ENCODE measurements at regions not wholly inside any gene's neighbourhood (a gene's known extent, or its start where the extent isn't known, plus 50 kb on each side); places are given as distances from the start of the nearest gene placed in this dataset.

DNA sequence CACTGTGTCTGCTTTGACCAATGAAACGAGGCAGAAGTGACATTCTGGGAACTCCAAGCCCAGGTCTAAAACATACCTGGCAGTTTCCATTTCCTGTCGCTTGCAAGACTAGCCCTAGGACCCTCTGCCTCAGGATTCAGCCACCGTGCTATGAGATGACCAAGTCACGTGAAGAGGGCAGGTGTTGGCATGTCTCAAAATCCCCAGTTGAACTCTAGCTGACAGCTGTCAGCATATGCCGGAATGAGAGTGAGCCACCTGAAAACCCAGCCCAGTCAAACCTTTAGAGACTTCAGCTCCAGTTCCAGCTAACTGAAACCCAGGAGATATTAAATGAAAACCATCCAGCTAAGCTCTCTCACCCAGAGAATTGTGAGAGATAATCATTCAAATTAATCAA is 89.9 kb upstream of the PPP1R3A start:
- Histone ChIP-seq H3K4me3 (no peak overlapping the region), H3K27me3 (ENCODE audit: low read depth) (no peaks in the 10 kb centered on the region), H3K36me3 (no peaks in the 10 kb centered on the region), H3K27ac (replicated peaks) (no peak overlapping the region), H3K4me1 (no peaks in the 10 kb centered on the region), H3K9me3 (replicated peaks) (no peaks in the 10 kb centered on the region)
- intact Hi-C loops (cut with micrococcal nuclease), result no loop called here
- TF ChIP-seq CTCF (IDR thresholded peaks at IDR 0.05; ENCODE audit: borderline replicate concordance), result no peak
- DNase-seq, result no peak

GRCh38 chr7:114007386-114007785 is 88.6 kb upstream of the PPP1R3A start:
- DNase-seq, result no peak
- Histone ChIP-seq H3K36me3 (no peaks in the 10 kb centered on the region), H3K4me3 (no peak overlapping the region), H3K27ac (replicated peaks) (no peak overlapping the region), H3K9me3 (replicated peaks) (peaks cover 4% of the 10 kb centered on the region), H3K27me3 (ENCODE audit: low read depth) (no peaks in the 10 kb centered on the region), H3K4me1 (no peaks in the 10 kb centered on the region)
- TF ChIP-seq CTCF (IDR thresholded peaks at IDR 0.05; ENCODE audit: borderline replicate concordance), result no peak
- intact Hi-C loops (cut with micrococcal nuclease), result no loop called here

GRCh38 chr7:113998934-113999333 is 80.1 kb upstream of the PPP1R3A start:
- Histone ChIP-seq H3K36me3 (no peaks in the 10 kb centered on the region), H3K9me3 (replicated peaks) (peaks cover 26% of the 10 kb centered on the region), H3K4me3 (no peak overlapping the region), H3K27ac (replicated peaks) (no peak overlapping the region), H3K4me1 (no peaks in the 10 kb centered on the region), H3K27me3 (ENCODE audit: low read depth) (no peaks in the 10 kb centered on the region)
- DNase-seq, result no peak
- intact Hi-C loops (cut with micrococcal nuclease), result no loop called here
- TF ChIP-seq CTCF (IDR thresholded peaks at IDR 0.05; ENCODE audit: borderline replicate concordance), result no peak

DNA sequence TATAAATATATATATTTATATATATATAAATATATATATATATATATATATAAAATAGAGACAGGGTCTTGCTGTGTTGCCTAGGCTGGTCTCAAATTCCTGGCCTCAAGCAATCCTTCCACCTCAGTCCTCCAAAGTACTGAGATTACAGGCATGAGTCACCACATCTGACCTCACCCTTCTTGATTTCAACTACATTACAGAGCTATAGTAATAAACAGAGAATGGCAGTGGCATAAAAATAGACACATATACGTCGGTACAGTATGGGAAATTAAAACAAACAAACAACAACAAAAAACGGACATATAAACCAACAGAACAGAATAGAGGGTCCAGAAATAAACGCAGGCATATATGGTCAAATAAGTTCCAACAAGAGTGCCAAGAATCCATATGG is 77.6 kb upstream of the PPP1R3A start:
- DNase-seq, result no peak
- Histone ChIP-seq H3K36me3 (no peaks in the 10 kb centered on the region), H3K4me1 (no peaks in the 10 kb centered on the region), H3K27me3 (ENCODE audit: low read depth) (no peaks in the 10 kb centered on the region), H3K9me3 (replicated peaks) (peaks cover 12% of the 10 kb centered on the region), H3K4me3 (no peak overlapping the region), H3K27ac (replicated peaks) (no peak overlapping the region)
- TF ChIP-seq CTCF (IDR thresholded peaks at IDR 0.05; ENCODE audit: borderline replicate concordance), result no peak
- intact Hi-C loops (cut with micrococcal nuclease), result no loop called here

DNA sequence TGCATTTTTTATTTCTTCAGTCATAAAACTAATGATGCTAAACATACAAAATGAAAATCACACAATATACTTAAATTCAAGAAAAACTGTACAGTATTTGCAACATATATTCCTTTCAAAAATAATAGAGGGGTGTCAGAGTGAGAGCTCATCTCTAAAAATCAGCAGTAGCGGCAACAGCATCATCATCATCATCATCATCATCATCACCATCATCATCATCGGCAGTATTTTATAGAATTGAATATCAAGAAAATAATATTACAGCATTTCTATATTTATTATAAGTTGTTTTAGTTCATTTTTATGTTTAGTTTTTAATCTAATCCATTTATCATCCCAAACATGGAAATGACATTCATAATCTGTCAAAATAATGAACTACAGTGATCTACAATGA is 67.4 kb upstream of the PPP1R3A start:
- Histone ChIP-seq H3K9me3 (replicated peaks) (no peaks in the 10 kb centered on the region), H3K27me3 (ENCODE audit: low read depth) (no peaks in the 10 kb centered on the region), H3K36me3 (no peaks in the 10 kb centered on the region), H3K27ac (replicated peaks) (no peak overlapping the region), H3K4me3 (no peak overlapping the region), H3K4me1 (no peaks in the 10 kb centered on the region)
- TF ChIP-seq CTCF (IDR thresholded peaks at IDR 0.05; ENCODE audit: borderline replicate concordance), result no peak
- intact Hi-C loops (cut with micrococcal nuclease), result no loop called here
- no peak for DNase-seq

- no peak overlapping the region for H3K4me3 ChIP-seq
- TF ChIP-seq CTCF (IDR thresholded peaks at IDR 0.05; ENCODE audit: borderline replicate concordance), result no peak
- H3K9me3 ChIP-seq (replicated peaks), result no peaks in the 10 kb centered on the region
- no peaks in the 10 kb centered on the region for H3K36me3 ChIP-seq
- no peaks in the 10 kb centered on the region for H3K27me3 ChIP-seq (ENCODE audit: low read depth)
- no peak overlapping the region for H3K27ac ChIP-seq (replicated peaks)
- DNase-seq, result no peak
- H3K4me1 ChIP-seq, result no peaks in the 10 kb centered on the region
- intact Hi-C loops (cut with micrococcal nuclease), result no loop called here
Observed at GRCh38 chr7:113976508-113976907, 57.7 kb upstream of the PPP1R3A start.
